Mucosa of rectum (tissue), 2 donors: ENCODE measurements at regions not wholly inside any gene's neighbourhood (a gene's known extent, or its start where the extent isn't known, plus 50 kb on each side); places are given as distances from the start of the nearest gene placed in this dataset.

Source experiments
- H3K27ac ChIP-seq, 2 donors: one replicate each; pipeline ENCODE4 v1.7.0; 2013; ENCODE audit warnings: inconsistent platforms in 2 of 2, low read depth in 2 of 2, low read length in 2 of 2
- H3K27me3 ChIP-seq, 2 donors: one replicate each; pipeline ENCODE4 v1.7.0; 2013; ENCODE audit warnings: low read length in 2 of 2; ENCODE audit not compliant: control insufficient read depth in 2 of 2, insufficient read depth in 2 of 2
- H3K36me3 ChIP-seq, 2 donors: one replicate each; pipeline ENCODE4 v1.7.0; 2013; ENCODE audit warnings: low read length in 2 of 2; ENCODE audit not compliant: control insufficient read depth in 2 of 2, insufficient read depth in 2 of 2
- H3K4me1 ChIP-seq, 2 donors: one replicate each; pipeline ENCODE4 v1.7.0; 2013; ENCODE audit warnings: low read length in 2 of 2, mild to moderate bottlenecking in 1 of 2; ENCODE audit not compliant: control insufficient read depth in 2 of 2, insufficient read depth in 2 of 2
- H3K4me3 ChIP-seq, 2 donors: one replicate each; pipeline ENCODE4 v1.7.0; 2013; ENCODE audit warnings: low read length in 2 of 2
- H3K9ac ChIP-seq, 2 donors: one replicate each; pipeline ENCODE4 v1.7.0; 2013; ENCODE audit warnings: low read length in 2 of 2, low read depth in 1 of 2, mild to moderate bottlenecking in 1 of 2
- H3K9me3 ChIP-seq, 2 donors: one replicate each; pipeline ENCODE4 v1.7.0; 2013; ENCODE audit warnings: low read length in 2 of 2; ENCODE audit not compliant: control insufficient read depth in 2 of 2
- donor health status: healthy.
- donor health status: Normal muscosa, but diverticular disease.

DNA sequence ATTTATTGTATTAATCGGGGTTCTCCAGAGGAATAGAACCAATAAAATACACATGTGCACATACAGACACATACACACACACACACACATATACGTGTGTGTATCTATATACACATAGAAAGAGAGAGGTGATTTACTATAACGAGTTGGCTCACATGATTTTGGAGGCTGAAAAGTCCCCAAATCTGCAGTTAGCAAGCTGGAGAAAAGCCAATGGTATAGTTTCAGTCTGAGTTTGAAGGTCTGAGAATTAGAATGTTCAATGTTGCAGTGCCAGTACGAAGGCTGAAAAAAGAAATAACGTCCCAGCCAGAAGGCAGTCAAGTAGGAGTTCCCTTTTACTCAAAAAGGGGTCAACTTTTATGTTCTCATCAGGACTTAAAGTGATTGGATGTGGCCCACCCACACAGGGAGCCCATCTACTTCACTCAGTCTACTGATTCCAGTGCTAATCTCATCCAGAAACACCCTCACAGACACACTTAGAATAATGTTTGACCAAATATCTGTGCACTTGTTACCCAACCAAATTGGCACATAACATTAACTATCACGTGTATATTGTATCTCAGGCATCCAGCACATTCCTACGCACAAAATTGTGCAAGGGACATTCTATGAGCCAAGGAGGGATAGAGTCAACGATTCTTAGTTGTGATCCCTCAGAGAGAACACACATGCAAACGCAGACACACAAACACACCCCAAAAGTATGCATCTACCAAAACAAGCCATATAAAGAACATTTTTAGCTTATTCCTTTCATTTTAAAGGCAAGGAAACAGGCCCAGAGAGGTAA, 195.5 kb upstream of the DUSP10 start:
- Histone ChIP-seq H3K4me3 (no peak overlapping the region), H3K9me3 (no peaks in the 10 kb centered on the region), H3K27me3 (no peaks in the 10 kb centered on the region), H3K9ac (no peak overlapping the region), H3K27ac (no peak overlapping the region), H3K4me1 (no peaks in the 10 kb centered on the region), H3K36me3 (no peaks in the 10 kb centered on the region)

DNA sequence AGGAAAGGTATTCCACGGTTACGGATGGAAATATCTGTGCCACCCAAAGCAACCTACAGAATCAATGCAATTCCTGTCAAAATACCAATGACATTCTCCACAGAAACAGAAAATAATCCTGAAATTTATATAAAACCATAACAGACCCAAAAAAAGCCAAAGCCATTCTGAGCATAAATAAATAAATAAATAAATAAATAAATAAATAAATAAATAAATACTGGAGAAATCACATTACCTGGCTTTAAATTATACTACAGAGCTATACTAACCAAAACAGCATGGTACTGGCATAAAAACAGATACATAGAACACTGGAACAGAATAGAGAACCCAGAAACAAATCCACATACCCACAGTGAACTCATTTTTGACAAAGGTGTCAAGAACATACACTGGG, 191.9 kb upstream of the DUSP10 start:
- no peak overlapping the region for H3K9ac ChIP-seq
- no peak overlapping the region for H3K4me3 ChIP-seq
- H3K36me3 ChIP-seq = no peaks in the 10 kb centered on the region
- no peaks in the 10 kb centered on the region for H3K4me1 ChIP-seq
- H3K27ac ChIP-seq = no peak overlapping the region
- no peaks in the 10 kb centered on the region for H3K9me3 ChIP-seq
- no peaks in the 10 kb centered on the region for H3K27me3 ChIP-seq

DNA sequence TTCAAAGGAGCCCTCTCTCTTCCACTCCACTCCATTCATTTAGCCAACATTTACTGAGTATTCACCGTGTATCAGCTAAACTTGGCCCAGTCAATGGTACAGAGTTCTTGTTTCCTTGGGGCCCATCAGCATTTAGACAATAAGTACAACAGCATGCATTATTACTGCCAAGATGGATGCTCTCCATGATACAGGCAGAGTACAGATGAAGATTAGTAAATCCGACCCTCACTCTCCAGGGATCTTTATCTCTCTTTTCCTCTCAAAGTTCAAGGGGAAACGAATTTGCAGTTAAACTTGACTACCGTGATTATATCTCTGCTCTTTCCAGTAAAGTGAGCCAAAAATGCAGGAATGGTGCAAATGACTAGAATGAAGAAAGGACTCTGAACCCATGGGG, 184.6 kb upstream of the DUSP10 start:
- H3K9ac ChIP-seq = no peak overlapping the region
- no peaks in the 10 kb centered on the region for H3K4me1 ChIP-seq
- H3K27me3 ChIP-seq = no peaks in the 10 kb centered on the region
- H3K27ac ChIP-seq = no peak overlapping the region
- H3K4me3 ChIP-seq = no peak overlapping the region
- no peaks in the 10 kb centered on the region for H3K36me3 ChIP-seq
- no peaks in the 10 kb centered on the region for H3K9me3 ChIP-seq

DNA sequence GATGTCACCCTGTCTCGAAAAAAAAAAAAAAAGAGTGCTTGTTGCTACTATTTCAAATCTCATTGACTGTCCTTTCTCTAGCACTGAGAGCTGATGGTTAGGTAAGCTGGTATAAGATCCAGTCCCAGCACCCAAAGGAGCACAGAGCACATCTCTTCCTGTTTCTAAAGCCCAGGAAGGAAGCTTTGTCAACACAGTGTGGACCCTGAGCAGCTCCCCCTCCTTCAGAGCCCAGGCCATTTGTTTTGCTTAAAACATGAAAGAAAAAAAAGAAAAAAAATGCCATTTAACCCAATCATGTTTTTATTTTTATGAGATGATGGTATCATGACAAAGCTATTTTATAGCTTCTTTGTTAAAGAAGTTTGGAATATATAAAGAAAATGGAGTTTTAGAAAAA, 184.1 kb upstream of the DUSP10 start:
- H3K27me3 ChIP-seq = no peaks in the 10 kb centered on the region
- no peaks in the 10 kb centered on the region for H3K36me3 ChIP-seq
- no peak overlapping the region for H3K4me3 ChIP-seq
- no peaks in the 10 kb centered on the region for H3K4me1 ChIP-seq
- no peak overlapping the region for H3K9ac ChIP-seq
- no peaks in the 10 kb centered on the region for H3K9me3 ChIP-seq
- no peak overlapping the region for H3K27ac ChIP-seq

DNA sequence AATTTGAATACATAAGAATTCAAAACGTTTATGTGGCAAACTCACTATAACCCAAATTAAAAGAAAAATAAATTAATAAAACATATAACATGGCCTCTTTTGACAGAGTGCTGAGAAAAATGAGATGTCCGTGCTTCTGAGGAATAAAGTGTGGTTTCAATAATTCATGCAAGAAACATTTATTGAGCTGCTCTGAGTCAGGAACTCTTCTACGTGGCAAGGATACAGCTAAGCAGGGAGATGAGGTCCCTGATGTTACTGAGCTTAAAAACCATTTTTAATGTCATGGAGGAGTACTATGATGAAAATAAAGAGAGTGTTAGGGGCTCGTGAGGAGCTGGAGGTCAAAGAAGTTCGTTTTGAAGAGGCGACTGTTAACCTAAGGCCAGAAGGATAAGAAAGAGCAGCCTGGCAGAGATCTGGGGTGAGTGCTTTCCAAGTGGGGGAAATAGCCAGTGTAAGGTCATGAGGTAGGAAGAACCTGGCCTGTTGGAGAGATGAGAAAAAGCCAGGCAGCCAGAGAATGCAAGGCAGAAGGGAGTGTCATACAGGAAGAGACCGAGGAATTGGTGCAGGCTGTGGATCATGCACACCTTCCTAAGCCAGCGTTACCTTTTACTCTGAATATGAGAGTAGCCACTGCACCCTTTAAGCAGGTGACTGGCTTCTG, 182.2 kb upstream of the DUSP10 start:
- Histone ChIP-seq H3K36me3 (no peaks in the 10 kb centered on the region), H3K4me3 (no peak overlapping the region), H3K27ac (no peak overlapping the region), H3K4me1 (no peaks in the 10 kb centered on the region), H3K9ac (no peak overlapping the region), H3K9me3 (no peaks in the 10 kb centered on the region), H3K27me3 (no peaks in the 10 kb centered on the region)

DNA sequence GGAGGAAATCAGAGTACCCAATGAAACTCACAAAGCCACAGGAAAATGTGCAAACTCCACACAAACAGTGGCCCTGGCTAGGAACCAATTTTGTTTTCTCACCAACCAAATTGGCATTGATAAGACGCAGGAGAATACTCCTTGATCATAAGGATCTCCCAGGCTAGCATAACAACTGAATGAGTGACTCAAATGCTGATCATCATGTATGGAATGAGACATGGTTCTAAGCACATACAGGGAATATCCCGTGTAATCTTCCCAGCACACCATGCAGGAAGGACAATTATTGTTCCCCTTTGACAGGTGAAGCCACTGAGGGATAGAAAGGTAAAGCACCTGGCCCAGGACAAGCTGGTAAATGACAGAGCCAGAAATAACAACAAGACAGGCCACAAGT, 180.0 kb upstream of the DUSP10 start:
- no peaks in the 10 kb centered on the region for H3K9me3 ChIP-seq
- no peak overlapping the region for H3K4me3 ChIP-seq
- no peak overlapping the region for H3K27ac ChIP-seq
- no peaks in the 10 kb centered on the region for H3K4me1 ChIP-seq
- no peaks in the 10 kb centered on the region for H3K27me3 ChIP-seq
- no peak overlapping the region for H3K9ac ChIP-seq
- no peaks in the 10 kb centered on the region for H3K36me3 ChIP-seq

DNA sequence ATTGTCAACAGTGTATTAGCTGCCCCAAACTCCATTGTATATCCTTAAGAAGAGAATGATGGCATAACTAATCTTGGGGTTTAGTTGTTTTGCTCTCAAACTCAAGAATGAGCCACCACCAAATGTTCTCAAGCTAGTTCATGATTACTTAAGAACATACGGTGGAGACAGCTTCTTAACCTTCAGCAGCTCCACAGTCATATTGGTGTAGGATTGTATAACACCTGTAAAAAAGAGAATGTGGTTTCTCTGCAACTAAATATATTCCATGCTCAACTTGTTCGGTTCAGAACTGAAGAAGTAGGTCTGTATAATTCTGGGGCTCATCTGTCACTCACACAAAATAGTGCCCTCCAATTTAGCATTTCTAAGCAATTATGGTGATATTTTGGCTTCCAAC, 177.9 kb upstream of the DUSP10 start:
- Histone ChIP-seq H3K9me3 (no peaks in the 10 kb centered on the region), H3K4me3 (no peak overlapping the region), H3K4me1 (no peaks in the 10 kb centered on the region), H3K9ac (no peak overlapping the region), H3K27ac (no peak overlapping the region), H3K27me3 (no peaks in the 10 kb centered on the region), H3K36me3 (no peaks in the 10 kb centered on the region)

DNA sequence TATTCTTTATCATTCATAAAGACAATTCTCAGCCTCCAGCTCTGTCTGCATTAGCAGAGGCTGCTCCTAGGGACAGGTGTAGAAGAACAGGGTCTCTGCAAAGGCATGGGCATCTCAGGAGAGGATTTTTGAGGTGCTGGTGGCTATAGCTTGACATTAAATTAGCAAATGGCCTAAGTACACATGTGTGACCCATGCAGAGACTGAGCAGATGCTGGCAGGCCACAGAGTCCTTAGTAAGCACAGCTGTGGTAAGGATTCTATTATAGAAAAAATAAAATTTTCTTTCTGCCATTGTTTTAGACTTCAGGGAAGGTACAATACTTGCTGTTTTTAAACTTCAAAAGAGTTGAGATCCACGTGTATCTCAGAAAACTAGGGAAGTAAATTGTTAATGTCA, 177.5 kb upstream of the DUSP10 start:
- no peaks in the 10 kb centered on the region for H3K27me3 ChIP-seq
- H3K4me1 ChIP-seq = no peaks in the 10 kb centered on the region
- no peaks in the 10 kb centered on the region for H3K9me3 ChIP-seq
- no peak overlapping the region for H3K4me3 ChIP-seq
- no peak overlapping the region for H3K9ac ChIP-seq
- H3K27ac ChIP-seq = no peak overlapping the region
- H3K36me3 ChIP-seq = no peaks in the 10 kb centered on the region

DNA sequence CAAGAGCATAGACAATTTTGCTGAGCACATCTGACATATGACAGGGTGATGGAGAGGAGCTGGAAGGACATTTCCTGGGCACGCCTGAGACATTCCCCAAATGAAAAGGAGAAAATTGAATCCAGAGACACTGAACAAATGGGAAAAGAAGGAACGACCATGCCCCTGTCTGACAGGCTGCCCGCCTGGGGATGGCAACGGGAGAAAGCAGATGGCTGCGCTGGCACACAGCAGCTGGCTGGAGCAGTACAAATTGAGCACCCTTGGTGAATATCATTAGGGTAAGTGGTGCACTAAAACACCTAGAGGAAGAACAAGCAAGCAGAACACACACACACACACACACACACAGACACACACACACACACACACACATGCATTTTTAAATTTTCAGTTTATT, 174.3 kb upstream of the DUSP10 start:
- no peaks in the 10 kb centered on the region for H3K27me3 ChIP-seq
- H3K36me3 ChIP-seq = no peaks in the 10 kb centered on the region
- no peak overlapping the region for H3K27ac ChIP-seq
- H3K4me1 ChIP-seq = no peaks in the 10 kb centered on the region
- H3K9me3 ChIP-seq = no peaks in the 10 kb centered on the region
- H3K9ac ChIP-seq = no peak overlapping the region
- H3K4me3 ChIP-seq = no peak overlapping the region

DNA sequence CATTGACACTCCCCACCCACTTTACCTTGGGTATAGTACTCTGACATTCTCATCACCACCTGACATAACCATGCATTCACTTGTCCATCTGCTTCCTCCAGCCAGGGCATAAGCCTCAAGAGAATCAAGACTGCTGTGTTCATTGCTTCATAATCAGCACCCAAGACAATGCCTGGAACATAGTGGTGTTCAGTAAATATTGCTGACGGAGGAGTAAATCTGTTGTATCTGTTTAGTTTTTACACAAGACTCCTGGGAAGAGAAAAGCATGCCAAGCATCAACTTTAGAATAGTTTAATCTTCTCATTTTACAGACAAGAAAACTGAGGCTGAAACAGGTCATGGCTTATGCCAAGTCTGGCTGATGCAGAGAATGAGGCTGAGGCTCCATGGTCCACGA, 173.9 kb upstream of the DUSP10 start:
- no peaks in the 10 kb centered on the region for H3K9me3 ChIP-seq
- no peaks in the 10 kb centered on the region for H3K27me3 ChIP-seq
- H3K9ac ChIP-seq = no peak overlapping the region
- H3K4me1 ChIP-seq = no peaks in the 10 kb centered on the region
- H3K36me3 ChIP-seq = no peaks in the 10 kb centered on the region
- no peak overlapping the region for H3K27ac ChIP-seq
- no peak overlapping the region for H3K4me3 ChIP-seq
